Activated naive CD8-positive, alpha-beta T cell treated with anti-CD3 and anti-CD28 coated beads, Interleukin-2, amount 50 U/mL, for 24 hours (primary cell): ENCODE measurements at regions not wholly inside any gene's neighbourhood (a gene's known extent, or its start where the extent isn't known, plus 50 kb on each side); places are given as distances from the start of the nearest gene placed in this dataset.
A peak's percentile ranks its signal among the peaks of the same experiment; 100 is the strongest.

Source experiments
- ATAC-seq: fragments of 150-1000 bp; cut with Tn5 transposase; one replicate; pipeline ENCODE4 v1.10.0; 2021
- DNase-seq: peaks from one replicate; pipeline ENCODE4 v3.0.0; 2021
- H3K27ac Mint-ChIP-seq: one replicate; pipeline ENCODE4 v1.8.0; 2021; ENCODE audit warnings: mild to moderate bottlenecking, mixed read lengths
- H3K27me3 Mint-ChIP-seq: one replicate; pipeline ENCODE4 v1.8.0; 2021; ENCODE audit warnings: mixed read lengths
- H3K36me3 Mint-ChIP-seq: one replicate; pipeline ENCODE4 v1.8.0; 2021; ENCODE audit warnings: low read depth, mixed read lengths
- H3K4me1 Mint-ChIP-seq: one replicate; pipeline ENCODE4 v1.8.0; 2021; ENCODE audit warnings: mixed read lengths
- H3K4me3 Mint-ChIP-seq: one replicate; pipeline ENCODE4 v1.8.0; 2021; ENCODE audit warnings: mild to moderate bottlenecking, moderate library complexity, mixed read lengths
- H3K9me3 Mint-ChIP-seq: one replicate; pipeline ENCODE4 v1.8.0; 2021; ENCODE audit warnings: mixed read lengths

DNA sequence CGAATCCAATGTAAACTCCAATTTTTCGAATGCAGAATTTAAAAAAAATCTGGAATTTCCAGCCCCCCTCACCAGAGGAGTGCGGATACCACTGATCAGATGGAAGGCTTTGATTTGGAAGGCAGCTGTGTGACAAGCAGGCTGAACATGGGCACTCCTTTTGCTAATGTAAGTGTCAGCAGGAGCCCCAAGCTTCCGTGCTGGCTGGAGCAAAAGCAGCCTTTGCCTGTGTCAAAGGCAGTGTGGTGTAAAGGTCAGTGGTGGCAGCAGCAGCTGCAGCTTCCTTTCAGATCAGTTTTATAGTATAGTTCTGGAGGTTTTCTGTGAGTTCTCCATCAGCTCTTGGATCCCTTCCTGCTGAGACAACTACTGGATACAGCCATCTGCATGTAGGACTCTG is 259.9 kb downstream of the CTH start:
- peaks cover 5% of the 10 kb centered on the region for H3K4me1 Mint-ChIP-seq
- no peak for ATAC-seq
- H3K4me3 Mint-ChIP-seq, result no peak overlapping the region
- DNase-seq, result no peak
- H3K9me3 Mint-ChIP-seq, result no peaks in the 10 kb centered on the region
- H3K27me3 Mint-ChIP-seq, result no peaks in the 10 kb centered on the region
- H3K27ac Mint-ChIP-seq, result no peak overlapping the region
- H3K36me3 Mint-ChIP-seq, result no peaks in the 10 kb centered on the region

GRCh38 chr1:70672442-70672888 is 261.4 kb downstream of the CTH start:
- DNase-seq, result no peak
- no peak for ATAC-seq
- H3K4me1 Mint-ChIP-seq, result peaks cover 5% of the 10 kb centered on the region
- no peaks in the 10 kb centered on the region for H3K27me3 Mint-ChIP-seq
- no peak overlapping the region for H3K4me3 Mint-ChIP-seq
- no peak overlapping the region for H3K27ac Mint-ChIP-seq
- H3K36me3 Mint-ChIP-seq, result no peaks in the 10 kb centered on the region
- H3K9me3 Mint-ChIP-seq, result no peaks in the 10 kb centered on the region

DNA sequence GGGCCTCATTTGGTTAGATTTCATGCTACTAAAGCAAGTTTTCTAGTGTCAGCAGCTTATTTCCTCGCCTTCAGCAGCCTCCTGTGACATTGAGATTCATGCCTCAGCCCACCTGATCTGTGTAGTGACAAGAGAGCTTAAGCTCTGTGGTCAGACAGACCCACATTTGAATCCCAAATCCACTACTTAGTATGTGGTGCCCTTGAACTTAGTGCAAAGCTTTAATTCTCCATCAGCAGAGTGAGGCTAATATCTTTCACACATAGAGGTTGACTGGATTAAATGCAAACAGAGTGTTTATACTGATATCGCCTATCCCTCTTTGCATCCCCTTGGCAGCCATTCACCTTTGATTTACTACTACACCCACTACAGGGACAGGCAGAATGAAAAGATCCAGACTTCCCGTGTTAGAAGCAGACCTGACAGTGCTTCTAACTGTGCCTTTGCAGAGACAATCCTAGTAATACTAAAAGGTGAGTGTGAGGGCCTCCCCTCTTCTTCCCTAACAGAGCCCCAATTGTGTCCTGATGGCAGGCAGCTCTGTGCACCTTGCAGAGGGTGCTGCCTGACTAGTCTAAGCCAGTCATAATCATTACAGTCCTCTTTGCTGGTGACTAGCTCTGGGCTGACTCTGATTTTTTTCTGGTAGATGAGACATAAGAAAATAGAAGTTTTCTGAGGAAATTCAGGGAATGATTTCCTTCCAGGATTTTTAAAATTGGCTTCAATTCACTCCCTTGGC is 264.0 kb downstream of the CTH start:
- no peaks in the 10 kb centered on the region for H3K9me3 Mint-ChIP-seq
- ATAC-seq, result no peak
- H3K27ac Mint-ChIP-seq, result no peak overlapping the region
- peaks cover 5% of the 10 kb centered on the region for H3K4me1 Mint-ChIP-seq
- H3K27me3 Mint-ChIP-seq, result no peaks in the 10 kb centered on the region
- no peaks in the 10 kb centered on the region for H3K36me3 Mint-ChIP-seq
- no peak for DNase-seq
- H3K4me3 Mint-ChIP-seq, result no peak overlapping the region

DNA sequence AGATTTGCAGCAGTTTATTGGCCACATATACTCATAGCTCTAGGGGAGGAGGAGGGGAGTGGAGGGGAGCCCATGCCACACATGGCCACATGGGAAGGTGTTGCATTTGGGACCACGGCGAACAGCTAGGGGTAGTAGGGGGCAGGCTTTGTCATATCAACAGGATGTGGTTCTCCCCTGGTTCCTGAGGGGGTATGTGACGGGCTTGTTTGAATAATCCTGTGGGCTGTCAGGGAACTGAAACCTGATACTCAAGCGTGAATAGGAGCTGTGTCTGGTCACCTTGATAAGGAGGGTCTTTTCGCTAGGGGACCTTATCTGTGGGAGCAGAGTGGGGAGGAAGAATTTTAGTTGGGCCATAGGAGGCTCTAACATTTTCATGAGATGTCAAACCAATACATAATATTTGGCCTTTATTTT is 264.7 kb downstream of the CTH start:
- Mint-ChIP-seq H3K27ac (no peak overlapping the region), H3K4me3 (no peak overlapping the region), H3K36me3 (no peaks in the 10 kb centered on the region), H3K9me3 (no peaks in the 10 kb centered on the region), H3K27me3 (no peaks in the 10 kb centered on the region), H3K4me1 (peaks cover 5% of the 10 kb centered on the region)
- ATAC-seq, result no peak
- DNase-seq, result no peak

DNA sequence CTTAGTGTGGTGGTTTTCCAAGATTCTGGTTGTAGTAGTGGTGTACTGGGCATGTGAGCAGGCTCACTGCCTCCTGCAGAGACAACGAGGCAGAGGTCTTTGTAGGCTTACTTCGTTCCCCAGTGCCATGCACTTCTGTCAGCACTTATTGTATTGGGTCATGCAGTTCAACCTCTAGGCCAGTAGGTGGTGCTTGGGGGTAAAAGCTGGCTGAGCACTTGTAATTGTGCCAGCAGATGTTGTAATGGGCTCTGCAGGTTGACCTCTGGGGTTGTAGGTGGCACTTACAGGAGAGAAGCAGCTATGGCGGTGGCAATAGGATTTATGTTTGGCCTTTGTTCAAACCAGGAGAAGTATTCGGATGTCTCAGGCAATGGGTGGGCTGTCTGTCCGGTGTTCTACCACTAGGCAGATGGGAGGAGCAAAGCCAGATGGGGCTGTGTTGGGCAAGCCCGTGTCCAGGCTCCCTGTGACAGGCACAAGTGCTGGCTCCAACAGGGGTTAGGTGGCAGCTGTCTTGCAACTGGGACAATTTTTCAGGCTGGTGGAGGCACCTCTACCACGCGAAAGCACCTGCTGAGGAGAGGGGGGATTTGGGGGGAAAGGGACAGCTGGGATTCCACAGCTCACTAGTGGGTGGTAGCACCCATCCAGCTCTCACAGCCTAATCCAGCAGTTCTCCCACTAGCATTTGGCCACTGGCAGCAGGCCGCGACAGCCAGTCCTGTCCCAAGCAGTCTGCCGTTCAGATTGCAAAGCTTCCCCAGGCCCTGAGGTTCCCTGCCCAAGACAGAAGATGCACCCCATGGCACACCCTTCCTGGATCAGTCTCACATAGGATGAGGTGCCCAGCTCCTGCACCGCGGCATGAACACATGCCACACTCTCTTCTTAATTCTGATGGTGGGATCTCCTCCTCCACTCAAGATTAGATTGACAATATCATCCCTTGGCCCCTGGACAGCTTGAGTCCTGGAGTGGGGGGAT is 274.5 kb downstream of the CTH start:
- Mint-ChIP-seq H3K27ac (no peak overlapping the region), H3K36me3 (no peaks in the 10 kb centered on the region), H3K4me3 (no peak overlapping the region), H3K4me1 (no peaks in the 10 kb centered on the region), H3K27me3 (peaks cover 6% of the 10 kb centered on the region), H3K9me3 (no peaks in the 10 kb centered on the region)
- DNase-seq, result peak; percentile 31
- ATAC-seq, result peak; percentile 79

GRCh38 chr1:70688580-70688979 is 277.5 kb downstream of the CTH start:
- Mint-ChIP-seq H3K27ac (no peak overlapping the region), H3K27me3 (peaks cover 9% of the 10 kb centered on the region), H3K4me3 (no peak overlapping the region), H3K9me3 (no peaks in the 10 kb centered on the region), H3K4me1 (no peaks in the 10 kb centered on the region), H3K36me3 (no peaks in the 10 kb centered on the region)
- no peak for ATAC-seq
- no peak for DNase-seq

DNA sequence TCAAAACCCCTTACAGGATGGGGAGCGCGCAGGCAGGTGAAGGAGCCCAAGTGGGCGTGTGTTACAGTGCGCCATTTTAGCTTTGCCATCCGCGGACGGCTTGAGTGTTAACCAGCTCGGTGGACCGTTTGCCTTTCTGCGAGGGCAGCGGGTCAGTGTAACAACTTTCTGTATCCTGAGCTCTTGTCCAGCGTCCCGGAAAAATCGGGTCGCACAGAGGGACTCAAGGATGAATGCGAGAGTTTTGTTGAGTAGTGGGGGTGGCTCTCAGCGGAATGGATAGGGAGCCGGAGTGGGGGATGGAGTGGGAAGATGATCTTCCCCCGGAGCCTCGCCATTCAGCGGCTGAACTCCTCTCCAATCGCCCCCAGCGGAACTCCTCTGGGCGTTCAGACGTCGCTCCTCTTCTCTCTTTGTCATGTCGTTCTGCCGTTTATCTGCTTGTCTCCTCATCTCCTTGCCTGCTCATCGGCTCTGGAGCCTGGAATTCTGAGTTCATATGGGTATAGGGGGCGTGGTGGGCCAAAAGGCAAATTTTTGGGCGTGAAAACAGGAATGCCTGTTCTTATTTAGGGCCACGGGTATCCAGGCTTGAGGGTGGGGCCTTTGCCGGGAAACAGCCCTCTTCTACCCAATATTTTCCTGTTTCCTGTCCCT is 295.4 kb downstream of the CTH start:
- no peak for ATAC-seq
- H3K9me3 Mint-ChIP-seq, result peaks cover 5% of the 10 kb centered on the region
- H3K36me3 Mint-ChIP-seq, result no peaks in the 10 kb centered on the region
- H3K4me3 Mint-ChIP-seq, result no peak overlapping the region
- no peak overlapping the region for H3K27ac Mint-ChIP-seq
- no peaks in the 10 kb centered on the region for H3K4me1 Mint-ChIP-seq
- H3K27me3 Mint-ChIP-seq, result peaks cover 7% of the 10 kb centered on the region
- DNase-seq, result no peak

- no peak for ATAC-seq
- no peak overlapping the region for H3K27ac Mint-ChIP-seq
- DNase-seq, result no peak
- H3K9me3 Mint-ChIP-seq, result peaks cover 5% of the 10 kb centered on the region
- H3K4me1 Mint-ChIP-seq, result no peaks in the 10 kb centered on the region
- no peaks in the 10 kb centered on the region for H3K36me3 Mint-ChIP-seq
- peaks cover 7% of the 10 kb centered on the region for H3K27me3 Mint-ChIP-seq
- no peak overlapping the region for H3K4me3 Mint-ChIP-seq
Measured at GRCh38 chr1:70707214-70707613, 296.1 kb downstream of the CTH start.

- Mint-ChIP-seq H3K4me3 (no peak overlapping the region), H3K27ac (no peak overlapping the region), H3K36me3 (no peaks in the 10 kb centered on the region), H3K9me3 (peaks cover 3% of the 10 kb centered on the region), H3K4me1 (no peaks in the 10 kb centered on the region), H3K27me3 (no peaks in the 10 kb centered on the region)
- DNase-seq (no peak), ATAC-seq (no peak)
Measured at GRCh38 chr1:70714149-70714548, 303.1 kb downstream of the CTH start.

DNA sequence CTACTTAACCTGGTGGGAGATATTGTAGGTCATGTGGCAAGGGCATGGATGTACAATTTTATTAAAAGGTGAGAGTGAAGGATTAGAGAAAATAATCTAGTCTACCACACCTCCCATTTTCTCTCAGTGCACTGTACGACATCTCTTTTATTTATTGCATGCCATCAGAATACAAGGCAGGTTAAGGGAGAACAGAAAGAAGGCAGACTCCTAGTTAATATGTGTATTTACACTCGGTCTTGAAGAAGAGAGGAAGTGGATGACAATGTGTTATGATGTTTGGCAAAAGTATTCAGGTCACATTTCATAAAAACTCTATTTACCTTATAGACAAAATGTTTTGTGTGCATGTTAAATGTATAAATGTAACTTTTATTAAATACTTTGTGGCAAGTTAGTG is 306.1 kb downstream of the CTH start:
- ATAC-seq, result no peak
- Mint-ChIP-seq H3K4me1 (no peaks in the 10 kb centered on the region), H3K4me3 (no peak overlapping the region), H3K36me3 (no peaks in the 10 kb centered on the region), H3K27ac (no peak overlapping the region), H3K9me3 (peaks cover 3% of the 10 kb centered on the region), H3K27me3 (no peaks in the 10 kb centered on the region)
- no peak for DNase-seq

GRCh38 chr1:70717656-70718055 is 306.6 kb downstream of the CTH start:
- Mint-ChIP-seq H3K27ac (no peak overlapping the region), H3K27me3 (no peaks in the 10 kb centered on the region), H3K4me1 (no peaks in the 10 kb centered on the region), H3K4me3 (no peak overlapping the region), H3K36me3 (no peaks in the 10 kb centered on the region), H3K9me3 (peaks cover 3% of the 10 kb centered on the region)
- ATAC-seq (no peak), DNase-seq (no peak)

GRCh38 chr1:70718086-70718630 is 307.1 kb downstream of the CTH start:
- no peaks in the 10 kb centered on the region for H3K4me1 Mint-ChIP-seq
- H3K36me3 Mint-ChIP-seq, result no peaks in the 10 kb centered on the region
- no peak overlapping the region for H3K27ac Mint-ChIP-seq
- DNase-seq, result no peak
- ATAC-seq, result no peak
- H3K4me3 Mint-ChIP-seq, result no peak overlapping the region
- H3K9me3 Mint-ChIP-seq, result peaks cover 7% of the 10 kb centered on the region
- H3K27me3 Mint-ChIP-seq, result no peaks in the 10 kb centered on the region

- Mint-ChIP-seq H3K27me3 (no peaks in the 10 kb centered on the region), H3K36me3 (no peaks in the 10 kb centered on the region), H3K4me1 (no peaks in the 10 kb centered on the region), H3K4me3 (no peak overlapping the region), H3K9me3 (peaks cover 12% of the 10 kb centered on the region), H3K27ac (no peak overlapping the region)
- ATAC-seq, result no peak
- no peak for DNase-seq
Measured at GRCh38 chr1:70719154-70719553, 308.1 kb downstream of the CTH start.

- H3K4me1 Mint-ChIP-seq, result no peaks in the 10 kb centered on the region
- no peak overlapping the region for H3K4me3 Mint-ChIP-seq
- no peaks in the 10 kb centered on the region for H3K27me3 Mint-ChIP-seq
- H3K36me3 Mint-ChIP-seq, result no peaks in the 10 kb centered on the region
- no peak for ATAC-seq
- H3K9me3 Mint-ChIP-seq, result peaks cover 21% of the 10 kb centered on the region
- no peak for DNase-seq
- H3K27ac Mint-ChIP-seq, result no peak overlapping the region
Measured at GRCh38 chr1:70720109-70720508, 309.0 kb downstream of the CTH start.
